Fibroblast of lung (primary cell): ENCODE measurements at regions not wholly inside any gene's neighbourhood (a gene's known extent, or its start where the extent isn't known, plus 50 kb on each side); places are given as distances from the start of the nearest gene placed in this dataset.

Experiments used
- EZH2 ChIP-seq: IDR thresholded peaks from 2 replicates; pipeline ENCODE4 v1.5.1; 2012; ENCODE audit warnings: low read length, control low read depth, mild to moderate bottlenecking; ENCODE audit errors: missing control alignments
- TF ChIP-seq, protein P1 (sequence below), 2 donors: IDR thresholded peaks in 1 of 2; conservative IDR thresholded peaks in 1 of 2; 1 replicate in 1 of 2; 2 replicates in 1 of 2; pipeline ENCODE4 v1.5.1; 2011 to 2012; ENCODE audit warnings: low read length in 2 of 2, control low read depth in 1 of 2, inconsistent platforms in 1 of 2, low read depth in 1 of 2, mild to moderate bottlenecking in 1 of 2

DNA sequence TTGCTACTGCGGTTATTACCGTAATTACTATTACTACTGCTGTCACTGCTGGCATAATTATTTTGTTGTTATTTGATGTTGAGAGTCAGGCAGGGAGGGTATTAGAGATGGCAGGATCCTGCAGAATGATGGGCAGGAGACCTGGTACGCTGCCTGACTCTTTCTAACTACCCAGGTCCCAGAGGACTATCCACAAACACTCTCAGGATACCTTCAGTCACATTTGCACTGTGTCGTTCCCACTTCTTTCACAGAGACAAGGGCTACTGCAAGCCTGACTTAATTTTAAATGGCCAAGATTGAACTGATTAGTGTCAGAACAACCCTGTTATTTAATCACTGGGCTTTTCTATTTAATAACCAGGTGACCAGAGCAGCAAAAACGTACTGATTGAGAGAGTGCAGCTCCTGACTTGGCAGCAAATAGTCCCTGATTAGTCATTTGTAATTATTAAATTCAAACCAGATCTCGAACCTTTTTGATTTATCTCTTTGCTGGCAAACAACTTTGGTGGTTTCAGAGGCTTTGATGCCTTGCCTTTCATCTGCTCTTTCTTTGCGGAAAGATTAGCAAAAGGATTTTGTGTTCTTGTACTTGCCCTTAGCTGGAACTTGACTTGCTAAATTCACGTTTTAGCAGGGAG lies 88.8 kb upstream of the ARHGEF3 start:
- TF ChIP-seq, protein P1, sequence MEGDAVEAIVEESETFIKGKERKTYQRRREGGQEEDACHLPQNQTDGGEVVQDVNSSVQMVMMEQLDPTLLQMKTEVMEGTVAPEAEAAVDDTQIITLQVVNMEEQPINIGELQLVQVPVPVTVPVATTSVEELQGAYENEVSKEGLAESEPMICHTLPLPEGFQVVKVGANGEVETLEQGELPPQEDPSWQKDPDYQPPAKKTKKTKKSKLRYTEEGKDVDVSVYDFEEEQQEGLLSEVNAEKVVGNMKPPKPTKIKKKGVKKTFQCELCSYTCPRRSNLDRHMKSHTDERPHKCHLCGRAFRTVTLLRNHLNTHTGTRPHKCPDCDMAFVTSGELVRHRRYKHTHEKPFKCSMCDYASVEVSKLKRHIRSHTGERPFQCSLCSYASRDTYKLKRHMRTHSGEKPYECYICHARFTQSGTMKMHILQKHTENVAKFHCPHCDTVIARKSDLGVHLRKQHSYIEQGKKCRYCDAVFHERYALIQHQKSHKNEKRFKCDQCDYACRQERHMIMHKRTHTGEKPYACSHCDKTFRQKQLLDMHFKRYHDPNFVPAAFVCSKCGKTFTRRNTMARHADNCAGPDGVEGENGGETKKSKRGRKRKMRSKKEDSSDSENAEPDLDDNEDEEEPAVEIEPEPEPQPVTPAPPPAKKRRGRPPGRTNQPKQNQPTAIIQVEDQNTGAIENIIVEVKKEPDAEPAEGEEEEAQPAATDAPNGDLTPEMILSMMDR (conservative IDR thresholded peaks at IDR 0.05 in 1 of 2, IDR thresholded peaks at IDR 0.05 in 1 of 2; ENCODE audit: low read depth in 1 of 2, low read length in 2 of 2), result no peak
- TF ChIP-seq EZH2, result no peak
